Left forelimb (tissue), 1 donor: ENCODE measurements at regions not wholly inside any gene's neighbourhood (a gene's known extent, or its start where the extent isn't known, plus 50 kb on each side); places are given as distances from the start of the nearest gene placed in this dataset.
"Not testable (repeated sequence)": the region's sequence is repeated elsewhere in the genome, so short reads cannot be mapped to it uniquely, and the experiment has no call there.

Experiments
- DNase-seq: peaks from one replicate; pipeline ENCODE4 v3.0.0-alpha.2; 2018; ENCODE audit warnings: low spot score

- DNase-seq: no peak
Observed at GRCh38 chr5:125045646-125046045, 299.2 kb upstream of the ZNF608 start.

- DNase-seq: no peak
Observed at GRCh38 chr5:125046838-125047237, 300.4 kb upstream of the ZNF608 start.

GRCh38 chr5:125047871-125048270 is 301.4 kb upstream of the ZNF608 start:
- no peak for DNase-seq

DNA sequence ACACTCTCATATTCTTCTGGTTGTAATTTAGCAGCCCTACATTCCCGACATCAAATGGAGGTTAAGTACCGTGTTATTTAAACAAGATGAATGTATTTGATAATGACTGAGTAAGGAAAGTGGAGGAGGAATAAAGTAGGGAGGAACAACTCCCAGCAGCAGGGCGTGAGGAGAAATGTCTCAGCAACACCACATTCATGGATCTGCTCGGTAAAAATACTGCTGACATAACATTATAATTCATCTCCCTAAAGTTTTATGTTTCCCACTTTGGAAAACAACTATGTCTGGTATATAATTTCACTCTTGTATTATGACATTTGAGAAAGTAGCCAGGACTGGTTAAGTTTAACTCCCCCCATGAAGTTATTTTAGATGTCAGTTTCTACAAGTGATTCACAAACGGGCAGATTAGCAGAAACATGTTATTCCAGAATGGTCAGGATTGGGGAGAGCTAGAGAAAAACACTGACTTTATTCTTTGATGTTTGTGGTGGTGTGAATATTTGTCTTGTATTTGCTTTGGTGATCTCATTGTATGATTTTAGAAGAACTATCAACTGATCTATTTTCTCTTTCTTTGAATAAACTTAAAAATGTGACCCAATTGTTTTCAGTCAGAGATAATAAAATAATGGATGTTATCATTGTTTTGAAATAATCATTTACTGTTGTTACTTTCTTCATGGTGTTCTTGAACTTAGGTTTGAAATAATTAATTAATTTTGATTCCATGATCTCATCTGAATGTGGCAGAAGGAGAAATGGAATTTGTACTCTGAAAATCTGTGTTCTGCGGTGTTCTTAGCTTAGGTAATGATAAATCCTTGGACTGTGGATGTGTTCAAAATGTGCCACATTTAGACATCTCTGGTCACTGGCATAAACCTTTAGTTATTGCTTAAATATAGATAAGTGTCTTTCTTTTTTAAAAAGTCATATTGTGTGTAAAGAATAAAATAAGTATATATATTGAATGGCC is 303.6 kb upstream of the ZNF608 start:
- DNase-seq: no peak

DNA sequence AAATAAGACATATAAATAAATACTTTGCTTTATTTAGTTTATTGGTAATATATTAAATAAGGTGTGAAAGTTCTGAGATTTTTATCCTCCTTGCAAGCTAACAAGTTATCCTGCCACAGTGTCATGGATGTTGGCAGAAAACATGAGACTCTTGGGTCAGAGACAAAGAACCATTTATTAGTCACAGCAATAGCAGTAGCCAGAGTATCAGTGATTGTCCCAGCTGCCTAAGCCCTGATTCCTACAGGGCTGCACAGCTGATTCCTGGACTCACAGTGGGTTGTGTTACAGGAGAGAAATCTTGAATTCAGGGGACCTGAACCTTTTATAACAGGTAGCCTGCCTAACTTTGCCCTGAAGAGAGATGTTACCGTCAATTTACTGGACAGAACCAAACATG is 304.5 kb upstream of the ZNF608 start:
- no peak for DNase-seq

DNA sequence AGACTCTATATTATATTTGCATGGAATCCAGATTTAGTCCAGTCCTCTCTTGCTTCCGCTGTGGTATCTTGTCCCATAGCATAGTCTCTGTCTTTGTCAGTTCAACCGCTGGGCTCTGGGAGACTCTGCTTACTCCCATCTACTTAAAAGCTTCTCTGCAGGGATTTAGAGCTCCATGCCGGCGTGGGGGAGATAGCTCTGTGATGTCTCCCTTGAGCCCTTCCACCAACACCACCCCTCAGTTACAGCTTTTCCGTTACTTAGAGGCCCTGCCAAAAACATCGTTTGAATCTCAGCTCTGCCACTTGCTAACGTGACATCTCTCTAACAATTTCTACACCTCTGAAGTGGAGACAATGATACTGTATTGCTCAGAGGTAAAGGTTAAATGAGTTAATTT is 306.1 kb upstream of the ZNF608 start:
- no peak for DNase-seq

DNA sequence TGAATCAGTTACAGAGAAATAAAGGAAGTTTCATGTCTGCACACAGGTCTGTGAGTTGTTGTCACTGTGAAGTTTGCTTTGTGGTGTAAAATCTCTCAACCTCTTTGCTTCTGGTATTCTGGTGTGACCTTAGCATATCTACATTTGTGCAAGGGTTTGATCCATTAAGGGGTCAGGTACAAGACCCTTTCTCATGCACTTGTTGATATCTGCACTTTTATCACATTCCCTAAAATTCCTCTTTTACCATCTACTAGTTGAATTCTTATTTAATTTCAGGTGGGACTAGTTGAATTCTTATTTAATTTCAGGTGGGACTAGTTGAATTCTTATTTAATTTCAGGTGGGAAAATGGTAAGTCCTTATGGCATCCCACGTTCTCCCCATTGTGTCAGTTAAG is 306.7 kb upstream of the ZNF608 start:
- no peak for DNase-seq

- DNase-seq: no peak
Observed at GRCh38 chr5:125054146-125054545, 307.7 kb upstream of the ZNF608 start.

DNA sequence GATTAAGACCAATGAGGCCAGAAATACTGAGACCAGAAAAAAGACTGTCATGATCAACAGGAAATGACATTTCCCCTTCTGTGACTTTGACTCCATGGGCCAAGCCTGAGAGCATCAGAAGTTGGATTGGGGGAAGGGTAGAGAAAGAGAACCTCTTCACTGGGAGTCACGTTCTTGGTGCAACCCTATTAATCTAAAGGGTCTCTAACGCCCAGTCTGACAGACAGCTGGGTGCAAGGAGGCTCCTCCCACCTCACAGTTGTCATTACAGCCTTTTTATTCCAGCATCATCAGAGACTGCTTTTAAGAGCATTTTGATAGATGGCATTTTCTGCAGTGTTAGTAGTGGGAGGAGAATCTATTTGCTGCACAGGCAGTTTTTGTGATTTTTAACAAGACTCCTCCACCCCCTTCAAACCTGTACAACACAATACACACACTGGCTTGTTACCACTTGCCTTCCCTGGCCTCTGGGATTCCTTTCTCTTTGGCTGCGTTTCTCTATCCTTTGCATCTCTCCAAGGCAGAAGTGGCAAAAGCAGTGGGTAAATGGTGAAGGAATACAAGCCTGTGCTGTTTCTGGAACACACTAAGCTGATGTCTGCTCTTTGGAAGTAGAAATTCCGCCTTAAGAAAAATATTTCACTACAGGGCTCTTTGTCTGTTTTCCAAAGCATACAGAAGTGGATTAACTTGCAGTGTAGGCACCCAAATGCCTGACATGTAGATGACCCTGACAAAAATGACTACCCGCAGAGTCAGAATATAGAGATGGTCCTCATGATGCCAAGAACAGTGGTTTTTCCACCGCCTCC is 310.4 kb upstream of the ZNF608 start:
- DNase-seq: no peak

GRCh38 chr5:125057912-125058826 is 311.7 kb upstream of the ZNF608 start:
- DNase-seq: no peak

- no peak for DNase-seq
Observed at GRCh38 chr5:125059255-125060002, 313.0 kb upstream of the ZNF608 start.

DNA sequence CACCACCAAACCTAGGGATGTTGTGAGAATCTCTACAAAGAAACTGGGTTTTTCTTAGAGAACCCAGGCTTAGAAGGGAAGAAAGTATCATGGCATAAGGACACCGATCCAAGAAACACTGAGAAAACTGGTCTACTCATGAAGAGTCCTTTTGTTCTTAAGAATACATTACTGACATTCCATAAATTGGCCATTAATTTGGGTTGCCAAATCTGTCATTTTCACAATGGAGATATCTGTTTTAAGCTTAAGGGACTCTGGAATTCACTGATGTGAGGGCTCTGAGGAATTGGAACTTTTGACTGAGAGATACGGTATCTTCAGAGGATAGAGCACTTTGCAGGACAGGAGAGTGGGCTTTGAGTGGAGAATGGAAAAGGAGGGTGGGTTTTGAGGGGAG is 315.3 kb upstream of the ZNF608 start:
- no peak for DNase-seq

DNA sequence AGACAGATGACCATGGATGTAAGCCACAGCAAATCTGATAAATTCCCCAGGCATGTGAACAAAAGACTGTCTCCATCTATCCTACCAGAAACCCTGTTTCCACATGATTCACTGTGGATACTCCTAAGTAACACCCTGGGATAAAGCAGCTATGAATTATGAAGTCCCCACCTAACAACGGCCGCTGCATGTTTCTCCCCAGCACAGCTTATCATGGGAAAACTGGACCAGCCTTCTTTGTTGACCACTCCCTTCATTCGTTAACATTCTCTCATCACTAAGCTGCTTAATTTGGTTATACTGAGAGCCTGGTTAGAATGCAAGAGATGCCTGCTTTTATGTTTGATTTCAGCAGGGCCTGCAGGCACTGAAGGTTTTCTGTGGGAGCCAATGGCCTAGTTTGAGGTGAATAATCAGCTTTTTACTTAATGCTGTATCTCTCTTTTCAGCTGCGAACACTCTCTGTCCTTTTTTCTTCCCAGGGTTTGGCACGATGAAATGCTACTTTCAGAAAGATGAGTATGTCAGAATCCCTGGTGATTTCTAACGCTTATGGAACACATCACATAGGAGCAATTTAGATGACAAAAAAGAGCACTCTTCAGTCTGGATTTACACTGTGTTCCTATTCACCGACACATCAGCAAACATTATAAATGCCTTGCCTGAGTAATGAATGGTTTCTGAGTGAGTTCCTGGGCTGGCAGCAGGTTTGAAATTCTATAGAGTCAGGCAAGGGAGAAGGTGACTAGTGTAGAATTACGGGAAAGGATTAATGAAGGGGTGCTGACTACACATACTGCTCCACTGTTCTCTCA is 318.4 kb upstream of the ZNF608 start:
- DNase-seq: no peak

DNA sequence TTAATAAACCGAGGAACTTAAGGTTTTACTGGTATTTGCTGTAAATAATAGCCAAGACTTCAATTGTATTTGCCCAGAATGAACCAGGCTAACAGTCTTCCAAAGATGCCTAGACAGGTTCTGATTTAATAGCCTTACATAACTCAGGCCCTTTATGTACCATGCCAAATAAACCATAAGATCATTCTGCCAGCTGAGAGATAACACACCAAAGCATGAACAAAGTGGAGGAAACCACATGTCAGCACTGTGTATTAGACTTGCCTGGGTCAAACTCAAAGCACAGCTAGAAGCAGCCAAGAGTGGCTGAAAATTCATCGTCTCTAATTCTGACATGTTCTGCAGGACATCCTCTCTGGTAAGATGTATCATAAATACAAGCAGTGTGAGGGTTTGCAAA is 319.3 kb upstream of the ZNF608 start:
- DNase-seq: no peak

GRCh38 chr5:125070961-125071360 is 324.5 kb upstream of the ZNF608 start:
- DNase-seq: no peak

DNA sequence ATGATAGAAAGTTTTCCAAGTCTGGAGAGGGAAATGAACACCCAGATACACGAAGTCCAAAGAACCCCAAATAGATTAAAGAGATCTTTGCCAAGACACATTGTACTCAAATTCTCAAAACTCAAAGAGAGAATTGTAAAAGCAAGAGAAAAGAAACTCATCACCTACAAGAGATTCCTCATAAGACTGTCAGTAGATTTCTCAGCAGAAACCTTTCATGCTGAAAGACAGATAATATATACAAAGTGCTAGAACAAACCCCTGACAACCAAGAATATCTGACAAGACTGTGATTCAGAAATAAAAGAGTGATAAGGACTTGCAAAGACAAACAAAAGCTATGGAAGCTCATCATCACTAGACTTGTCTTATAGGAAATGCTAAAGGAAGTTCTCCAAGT is 326.7 kb upstream of the ZNF608 start:
- DNase-seq: no peak

DNA sequence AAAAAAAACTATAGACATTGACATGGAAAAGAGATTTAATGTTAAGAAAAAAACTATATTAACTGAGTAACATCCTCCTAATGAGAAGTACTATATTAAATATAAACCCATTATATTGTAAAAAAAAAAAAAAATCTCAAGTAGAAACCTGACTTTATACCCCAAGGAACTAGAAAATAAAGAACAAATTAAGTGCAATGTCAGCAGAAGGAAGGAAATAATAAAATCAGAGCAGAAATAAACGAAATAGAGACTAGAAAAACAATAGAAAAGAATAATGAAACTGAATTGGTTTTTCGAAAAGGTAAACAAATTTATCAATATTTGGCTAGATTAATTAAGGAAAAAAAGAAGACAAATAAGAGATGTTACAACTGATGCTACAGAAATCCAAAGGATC is 329.1 kb upstream of the ZNF608 start:
- DNase-seq: no peak

DNA sequence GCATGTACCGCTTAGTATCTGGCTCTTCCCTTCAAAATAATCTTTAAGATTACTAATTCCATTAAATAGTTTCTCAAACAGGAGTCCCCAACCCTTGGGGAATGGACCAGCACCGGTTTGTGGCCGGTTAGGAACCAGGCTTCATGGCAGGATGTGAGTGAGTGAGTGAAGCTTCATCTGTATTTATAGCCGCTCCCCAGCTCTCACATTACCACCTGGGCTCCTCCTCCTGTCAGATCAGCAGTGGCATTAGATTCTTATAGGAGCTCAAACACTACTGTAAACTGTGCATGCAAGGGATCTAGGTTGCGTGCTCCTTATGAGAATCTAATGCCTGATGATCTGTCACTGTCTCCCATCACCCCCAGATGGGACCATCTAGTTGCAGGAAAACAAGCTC is 332.6 kb upstream of the ZNF608 start:
- DNase-seq: not testable (repeated sequence)

DNA sequence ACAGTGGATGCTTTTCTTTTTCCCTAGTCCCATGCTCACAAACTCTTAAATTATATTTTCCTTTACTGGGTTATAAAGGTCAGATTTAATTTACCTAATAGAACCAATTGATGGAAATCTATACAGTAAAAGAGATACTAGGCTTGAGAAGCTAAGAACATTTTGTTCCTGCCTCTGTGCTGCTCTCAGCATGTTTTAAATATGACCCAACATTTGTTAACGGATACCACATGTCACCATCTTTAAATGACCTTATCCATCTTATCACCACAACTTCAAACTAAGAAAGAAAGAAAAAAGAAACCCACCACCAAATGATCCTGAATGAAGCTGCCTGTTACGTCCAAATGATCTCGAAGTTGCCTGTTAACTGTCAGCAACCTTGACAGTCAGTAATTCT is 334.7 kb upstream of the ZNF608 start:
- DNase-seq: no peak

DNA sequence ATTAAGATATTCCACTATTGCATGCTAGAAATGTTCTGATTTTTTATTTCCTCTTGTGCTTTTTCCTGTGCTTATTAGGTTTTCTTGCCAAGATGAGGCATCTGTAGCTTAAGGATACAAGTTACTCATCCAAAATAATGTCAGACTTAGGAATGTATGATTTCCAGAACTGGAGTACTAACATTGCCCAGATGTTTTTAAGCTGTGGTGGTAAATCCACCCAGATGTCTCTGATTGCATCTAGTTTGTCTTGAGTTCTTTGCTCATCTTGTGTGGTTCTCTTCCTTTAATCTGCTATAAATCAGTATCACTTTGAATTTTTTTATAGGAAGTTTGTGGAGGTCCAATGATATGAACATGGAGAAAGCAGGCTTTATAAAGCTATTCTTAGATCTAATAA is 337.5 kb upstream of the ZNF608 start:
- DNase-seq: no peak
